ENCODE measurements at regions not wholly inside any gene's neighbourhood (a gene's known extent, or its start where the extent isn't known, plus 50 kb on each side); places are given as distances from the start of the nearest gene placed in this dataset.
A peak's percentile ranks its signal among the peaks of the same experiment; 100 is the strongest.

DNA sequence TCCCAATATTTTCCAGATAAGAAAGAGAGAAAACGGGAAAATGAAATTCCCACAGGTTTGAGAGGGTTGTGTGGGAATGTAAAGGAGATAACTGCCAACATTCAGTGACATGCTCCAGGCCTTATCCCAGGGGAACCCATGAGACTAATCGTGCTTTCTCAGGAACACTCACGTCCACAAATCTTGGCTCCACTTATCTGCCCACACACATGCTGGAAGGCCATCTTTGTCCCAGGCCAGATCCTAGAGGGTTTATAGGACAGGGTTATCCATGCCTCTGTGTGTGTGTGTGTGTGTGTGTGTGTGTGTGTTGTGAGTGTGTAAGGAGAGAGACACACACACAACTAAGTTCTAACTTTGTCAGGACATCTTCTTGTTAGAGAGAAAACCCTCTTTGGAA, 182.2 kb upstream of the E2F7 start:
- DNase-seq (peak in 1 of 4 donors; percentile 2), ATAC-seq (no peak)
- no peak overlapping the region for H3K4me3 ChIP-seq
- H3K27ac ChIP-seq: no peak overlapping the region
- no peaks in the 10 kb centered on the region for H3K4me1 ChIP-seq
- TF ChIP-seq CTCF (IDR thresholded peaks at IDR 0.05): no peak
- no peak for TF ChIP-seq POLR2A (IDR thresholded peaks at IDR 0.05)
- no peaks in the 10 kb centered on the region for H3K9me3 ChIP-seq
- H3K27me3 ChIP-seq: no peaks in the 10 kb centered on the region
- no peaks in the 10 kb centered on the region for H3K36me3 ChIP-seq (replicated peaks in 1 of 2; ENCODE audit: insufficient read depth in 1 of 2, low read depth in 2 of 2)
- intact Hi-C loops (cut with DNase I): no loop called here
- WGBS, 2 donors: 51 to 61% methylated on average over 3 of the region's 3 CpGs

DNA sequence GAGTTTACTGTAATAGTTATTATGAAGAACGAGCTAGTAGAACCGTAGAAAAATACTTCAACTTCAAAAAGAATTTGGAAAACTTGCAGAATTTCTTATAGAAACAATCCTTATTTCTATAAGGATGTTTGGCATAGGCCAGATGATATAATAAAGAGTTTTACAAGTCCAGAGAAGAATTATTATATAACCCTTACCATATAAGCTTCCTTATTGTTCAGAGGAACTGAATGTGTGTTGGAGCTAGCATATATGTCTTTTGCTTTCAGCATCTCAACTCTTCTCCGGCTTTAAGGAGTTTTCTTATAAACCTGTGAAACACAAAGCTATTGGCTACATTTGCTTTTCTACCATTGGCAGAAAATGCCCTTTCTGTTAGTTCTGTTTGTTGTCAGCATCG, 178.0 kb upstream of the E2F7 start:
- intact Hi-C loops (cut with DNase I): no loop called here
- Histone ChIP-seq H3K4me3 (no peak overlapping the region), H3K4me1 (no peaks in the 10 kb centered on the region), H3K27ac (no peak overlapping the region), H3K36me3 (replicated peaks in 1 of 2; ENCODE audit: insufficient read depth in 1 of 2, low read depth in 2 of 2) (no peaks in the 10 kb centered on the region), H3K27me3 (no peaks in the 10 kb centered on the region), H3K9me3 (no peaks in the 10 kb centered on the region)
- ATAC-seq (no peak), DNase-seq (no peak)
- 53 to 63% methylated on average over 4 of the region's 4 CpGs for WGBS, 2 donors
- TF ChIP-seq CTCF (IDR thresholded peaks at IDR 0.05) (no peak), POLR2A (IDR thresholded peaks at IDR 0.05) (no peak)

DNA sequence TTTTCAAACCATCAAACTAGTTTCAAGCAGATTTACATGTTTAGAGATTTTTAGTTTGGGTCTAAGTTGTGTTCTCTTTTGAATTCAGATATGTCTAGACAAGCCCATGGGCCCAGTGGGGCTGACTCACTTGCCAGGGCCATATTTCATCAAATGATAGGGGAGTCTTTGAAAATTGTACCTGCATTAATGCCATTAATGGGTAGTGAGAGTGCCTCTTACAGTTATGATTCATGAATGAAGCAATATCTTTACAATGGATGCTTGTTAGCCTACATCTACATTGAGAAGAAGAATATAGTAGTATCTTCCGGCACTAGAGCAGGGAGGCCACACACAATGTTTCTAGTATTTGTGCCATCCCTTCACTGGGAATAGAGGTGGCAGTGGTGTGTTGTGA, 174.2 kb upstream of the E2F7 start:
- intact Hi-C loops (cut with DNase I): no loop called here

GRCh38 chr12:77238335-77238734, 173.0 kb upstream of the E2F7 start:
- Histone ChIP-seq H3K27ac (no peak overlapping the region), H3K4me3 (no peak overlapping the region), H3K9me3 (no peaks in the 10 kb centered on the region), H3K4me1 (no peaks in the 10 kb centered on the region), H3K27me3 (no peaks in the 10 kb centered on the region), H3K36me3 (replicated peaks in 1 of 2; ENCODE audit: insufficient read depth in 1 of 2, low read depth in 2 of 2) (no peaks in the 10 kb centered on the region)
- ATAC-seq (no peak), DNase-seq (no peak)
- intact Hi-C loops (cut with DNase I): no loop called here
- WGBS, 2 donors: 41 to 43% methylated on average over 2 of the region's 2 CpGs
- TF ChIP-seq POLR2A (IDR thresholded peaks at IDR 0.05): no peak
- TF ChIP-seq CTCF (IDR thresholded peaks at IDR 0.05): no peak

More for the DNA sequence above, 174.2 kb upstream of the E2F7 start:
- WGBS, 2 donors: 73 to 100% methylated on average over 1 of the region's 1 CpG
- no peaks in the 10 kb centered on the region for H3K4me1 ChIP-seq
- TF ChIP-seq CTCF (IDR thresholded peaks at IDR 0.05) (no peak), POLR2A (IDR thresholded peaks at IDR 0.05) (no peak)
- no peaks in the 10 kb centered on the region for H3K27me3 ChIP-seq
- no peaks in the 10 kb centered on the region for H3K36me3 ChIP-seq (replicated peaks in 1 of 2; ENCODE audit: insufficient read depth in 1 of 2, low read depth in 2 of 2)
- H3K4me3 ChIP-seq: no peak overlapping the region
- H3K9me3 ChIP-seq: no peaks in the 10 kb centered on the region
- no peak for ATAC-seq
- H3K27ac ChIP-seq: no peak overlapping the region
- DNase-seq: no peak

DNA sequence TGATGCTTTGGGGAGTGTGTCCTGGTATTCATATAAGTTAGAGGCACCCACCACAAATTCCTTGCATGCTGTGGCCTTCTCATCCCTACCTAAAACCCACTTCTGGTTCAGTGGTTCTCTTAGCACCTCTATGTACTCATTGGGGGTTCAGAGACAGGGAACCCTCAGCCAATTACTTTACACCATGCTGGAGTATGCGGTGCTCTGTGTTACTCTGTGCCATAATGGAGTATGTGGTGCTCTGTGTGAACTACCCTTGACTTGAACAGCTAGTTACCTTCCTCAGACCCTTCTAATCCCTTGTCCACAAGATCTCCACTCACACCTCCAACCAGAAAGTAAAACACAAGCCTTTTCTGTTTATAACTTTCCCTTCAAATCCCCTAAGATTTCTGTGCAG, 172.5 kb upstream of the E2F7 start:
- Histone ChIP-seq H3K4me3 (no peak overlapping the region), H3K27me3 (no peaks in the 10 kb centered on the region), H3K27ac (no peak overlapping the region), H3K4me1 (no peaks in the 10 kb centered on the region), H3K9me3 (no peaks in the 10 kb centered on the region), H3K36me3 (replicated peaks in 1 of 2; ENCODE audit: insufficient read depth in 1 of 2, low read depth in 2 of 2) (no peaks in the 10 kb centered on the region)
- TF ChIP-seq CTCF (IDR thresholded peaks at IDR 0.05) (no peak), POLR2A (IDR thresholded peaks at IDR 0.05) (no peak)
- no peak for DNase-seq
- 82 to 93% methylated on average over 1 of the region's 1 CpG for WGBS, 2 donors
- ATAC-seq: no peak
- intact Hi-C loops (cut with DNase I): no loop called here
